Endothelial cell of umbilical vein (primary cell): ENCODE measurements at regions not wholly inside any gene's neighbourhood (a gene's known extent, or its start where the extent isn't known, plus 50 kb on each side); places are given as distances from the start of the nearest gene placed in this dataset.

Experiments used
- BruUV-seq: library from RNA; stranded (reverse); fragments of 400-500 nt; replicated peaks from 2 replicates; lab custom pipeline; 2021; lab: Mats Ljungman, UMichigan
- CTCF ChIA-PET: fragments of 300-600, 350-600 bp; sonication (Branson Sonifier 250); formaldehyde crosslinking; loops from one replicate; lab custom pipeline; 2021; ENCODE audit warnings: antibody characterized with exemption, inconsistent platforms; lab: Charles Lee
- POLR2A ChIA-PET: fragments of 300-600, 350-600 bp; sonication (Branson Sonifier 250); formaldehyde crosslinking; loops from one replicate; lab custom pipeline; 2021; ENCODE audit warnings: antibody characterized with exemption, inconsistent platforms; lab: Charles Lee
- DNase-seq: peaks from one replicate; pipeline ENCODE4 v3.0.0-alpha.2; 2011; ENCODE audit warnings: low read depth, low spot score
- FAIRE-seq: peaks from 2 replicates; lab custom pipeline; 2011; peaks lifted over from hg19 to GRCh38; lab: Jason Lieb, UNC
- H2AFZ ChIP-seq: 2 replicates; pipeline ENCODE4 v1.6.0; 2012; ENCODE audit warnings: low read depth, low read length, control low read depth, inconsistent platforms
- H3K27ac ChIP-seq: 2 replicates; pipeline ENCODE4 v1.5.1; 2011; ENCODE audit warnings: low read depth, mild to moderate bottlenecking, control low read depth, low read length, moderate library complexity; ENCODE audit not compliant: insufficient read depth
- H3K27me3 ChIP-seq, 2 experiments: 2 replicates each; pipeline versions ENCODE4 v1.6.0 to v1.6.1; 2011; ENCODE audit warnings: low read length in 2 of 2, mixed read lengths in 1 of 2; ENCODE audit not compliant: control insufficient read depth in 2 of 2, insufficient read depth in 2 of 2
- H3K36me3 ChIP-seq, 2 experiments: 2 replicates in 1 of 2; 3 replicates in 1 of 2; pipeline ENCODE4 v1.5.1; 2011; ENCODE audit warnings: low read length in 2 of 2, mild to moderate bottlenecking in 1 of 2, moderate library complexity in 1 of 2; ENCODE audit not compliant: control insufficient read depth in 2 of 2, insufficient read depth in 2 of 2; ENCODE audit errors: extremely low read depth in 1 of 2
- H3K4me1 ChIP-seq: 3 replicates; pipeline ENCODE4 v1.5.1; 2011; ENCODE audit warnings: mild to moderate bottlenecking, low read length; ENCODE audit not compliant: control insufficient read depth, insufficient read depth; ENCODE audit errors: extremely low read depth
- H3K4me2 ChIP-seq: 2 replicates; pipeline ENCODE4 v1.6.1; 2011; ENCODE audit warnings: low read length, control low read depth, mixed read lengths; ENCODE audit not compliant: insufficient read depth
- H3K4me3 ChIP-seq, 3 experiments: fragments of 200-600 bp in 1 of 3; sonication (generic), shearing (Covaris generic) in 1 of 3; replicated peaks in 1 of 3; 2 replicates each; pipeline ENCODE4 v1.5.1; 2011 to 2016; ENCODE audit warnings: control low read depth in 3 of 3, low read length in 3 of 3, mild to moderate bottlenecking in 2 of 3, inconsistent platforms in 1 of 3, low read depth in 1 of 3, moderate library complexity in 1 of 3; ENCODE audit not compliant: insufficient read depth in 1 of 3
- H3K79me2 ChIP-seq: 2 replicates; pipeline ENCODE4 v1.6.0; 2012; ENCODE audit warnings: low read length, inconsistent platforms; ENCODE audit not compliant: control insufficient read depth, insufficient read depth
- H3K9ac ChIP-seq: replicated peaks from 2 replicates; pipeline ENCODE3; 2011; ENCODE audit warnings: low read length, control low read depth; ENCODE audit not compliant: insufficient read depth; ENCODE audit errors: extremely low read depth
- H3K9me1 ChIP-seq: replicated peaks from 3 replicates; pipeline ENCODE4 v1.6.0; 2011; ENCODE audit warnings: mild to moderate bottlenecking, low read length; ENCODE audit not compliant: control insufficient read depth, insufficient read depth; ENCODE audit errors: extremely low read depth
- H3K9me3 ChIP-seq: replicated peaks from 2 replicates; pipeline ENCODE4 v1.5.1; 2012; ENCODE audit warnings: low read length, inconsistent platforms; ENCODE audit not compliant: control insufficient read depth, insufficient read depth
- H4K20me1 ChIP-seq: replicated peaks from 2 replicates; pipeline ENCODE3; 2011; ENCODE audit warnings: mild to moderate bottlenecking, low read length; ENCODE audit not compliant: control insufficient read depth, insufficient read depth; ENCODE audit errors: extremely low read depth
- CTCF ChIP-seq, 2 donors: IDR thresholded peaks; 1 replicate in 1 of 2; 2 replicates in 1 of 2; pipeline ENCODE4 v1.5.1; 2011; ENCODE audit warnings: low read length in 2 of 2, mild to moderate bottlenecking in 2 of 2, moderate library complexity in 2 of 2, control low read depth in 1 of 2, inconsistent platforms in 1 of 2, low read depth in 1 of 2; ENCODE audit not compliant: insufficient read depth in 1 of 2; ENCODE audit errors: extremely low read depth in 1 of 2
- EZH2 ChIP-seq: IDR thresholded peaks from 2 replicates; pipeline ENCODE4 v1.6.1; 2012; ENCODE audit warnings: borderline replicate concordance, low read depth, mild to moderate bottlenecking, moderate library complexity, low read length, inconsistent platforms; ENCODE audit not compliant: severe bottlenecking
- FOS ChIP-seq: IDR thresholded peaks from 2 replicates; pipeline ENCODE4 v1.6.1; 2011; ENCODE audit warnings: mild to moderate bottlenecking, low read length, moderate library complexity, borderline replicate concordance; ENCODE audit not compliant: insufficient read depth
- GATA2 ChIP-seq: IDR thresholded peaks from 2 replicates; pipeline ENCODE4 v1.7.0; 2011; ENCODE audit warnings: low read depth, mild to moderate bottlenecking, moderate library complexity, mixed read lengths, low read length; ENCODE audit not compliant: insufficient read length, insufficient read depth
- JUN ChIP-seq: IDR thresholded peaks from 2 replicates; pipeline ENCODE4 v1.6.1; 2011; ENCODE audit warnings: borderline replicate concordance, low read depth; ENCODE audit not compliant: insufficient read length, insufficient read depth
- MAX ChIP-seq: IDR thresholded peaks from 2 replicates; pipeline ENCODE4 v1.6.1; 2011; ENCODE audit not compliant: insufficient read depth, insufficient read length
- MYC ChIP-seq: IDR thresholded peaks from one replicate; pipeline ENCODE4 v1.6.1; 2011; ENCODE audit warnings: mild to moderate bottlenecking, low read depth, low read length
- POLR2A ChIP-seq: IDR thresholded peaks from 2 replicates; pipeline ENCODE4 v1.6.1; 2012; ENCODE audit warnings: low read depth, mild to moderate bottlenecking, control low read depth, low read length
- POLR2AphosphoS5 ChIP-seq: IDR thresholded peaks from 2 replicates; pipeline ENCODE4 v1.6.1; 2012; ENCODE audit warnings: low read depth, mild to moderate bottlenecking, control low read depth, low read length, moderate library complexity; ENCODE audit not compliant: insufficient read depth
- dilution Hi-C: fragments of 300-500 bp; cut with MboI; formaldehyde crosslinking; loops from one replicate; pipeline ENCODE4 v1.15.0; 2019; ENCODE audit warnings: low sequenced_read_pairs; ENCODE audit not compliant: extremely low pct_ligation_motif_present
- intact Hi-C: fragments of 100-400 bp; cut with micrococcal nuclease; formaldehyde crosslinking; loops from one replicate; pipeline ENCODE4 v1.10.0; 2022

GRCh38 chr11:134925432-134925831, 513.4 kb upstream of the B3GAT1 start:
- Histone ChIP-seq H3K27me3 (no peaks in the 10 kb centered on the region), H3K36me3 (no peaks in the 10 kb centered on the region), H3K79me2 (no peaks in the 10 kb centered on the region), H3K9ac (no peak overlapping the region), H3K9me3 (no peaks in the 10 kb centered on the region), H4K20me1 (no peaks in the 10 kb centered on the region), H3K9me1 (no peaks in the 10 kb centered on the region), H3K27ac (no peak overlapping the region), H3K4me2 (no peak overlapping the region), H2AFZ (no peak overlapping the region), H3K4me3 (no peak overlapping the region), H3K4me1 (no peaks in the 10 kb centered on the region)
- FAIRE-seq (no peak), DNase-seq (no peak)
- ChIA-PET CTCF (no interaction called here), POLR2A (no interaction called here)
- no TSS peak for BruUV-seq
- intact Hi-C loops, result no loop called here
- TF ChIP-seq CTCF (IDR thresholded peaks at IDR 0.05; ENCODE audit: extremely low read depth in 1 of 2, insufficient read depth in 1 of 2, low read depth in 1 of 2, low read length in 2 of 2), result no peak
- no peak for TF ChIP-seq MYC
- no peak for TF ChIP-seq JUN
- no peak for TF ChIP-seq MAX
- TF ChIP-seq POLR2A, result no peak
- TF ChIP-seq EZH2, result no peak
- TF ChIP-seq GATA2, result no peak
- TF ChIP-seq FOS, result no peak
- TF ChIP-seq POLR2AphosphoS5, result no peak
- dilution Hi-C loops, result no loop called here
